Breast epithelium (tissue), 4 donors: ENCODE measurements at regions not wholly inside any gene's neighbourhood (a gene's known extent, or its start where the extent isn't known, plus 50 kb on each side); places are given as distances from the start of the nearest gene placed in this dataset.
"Not testable (repeated sequence)": the region's sequence is repeated elsewhere in the genome, so short reads cannot be mapped to it uniquely, and the experiment has no call there.

Source experiments
- DNase-seq, 2 donors: peaks; one replicate each; pipeline ENCODE4 v3.0.0-alpha.2; 2019; ENCODE audit warnings: low spot score in 2 of 2
- H3K27ac ChIP-seq, 2 donors: fragments of 200-600 bp; sonication (generic) in 1 of 2; one replicate each; pipeline ENCODE4 v1.5.1; 2016 to 2019; ENCODE audit warnings: mild to moderate bottlenecking in 1 of 2
- H3K27me3 ChIP-seq, 2 donors: fragments of 200-600 bp; sonication (generic) in 1 of 2; one replicate each; pipeline versions ENCODE4 v1.5.1 to v1.6.0; 2017 to 2019; ENCODE audit warnings: control low read depth in 1 of 2, mild to moderate bottlenecking in 1 of 2
- H3K36me3 ChIP-seq: fragments of 200-600 bp; one replicate; pipeline ENCODE4 v1.5.1; 2019
- H3K4me1 ChIP-seq, 2 donors: fragments of 200-600 bp; sonication (generic); one replicate each; pipeline ENCODE4 v1.5.1; 2016 to 2019; ENCODE audit warnings: control low read depth in 1 of 2
- H3K4me3 ChIP-seq, 3 donors: fragments of 200-600 bp; sonication (generic); 1 replicate in 2 of 3; 2 replicates in 1 of 3; pipeline ENCODE4 v1.5.1; 2016 to 2019; ENCODE audit warnings: mild to moderate bottlenecking in 3 of 3, moderate library complexity in 2 of 3
- H3K9me3 ChIP-seq, 2 donors: fragments of 200-600 bp; sonication (generic) in 1 of 2; one replicate each; pipeline ENCODE4 v1.5.1; 2016 to 2019; ENCODE audit warnings: control low read depth in 1 of 2
- POLR2A ChIP-seq: fragments of 450-650 bp; IDR thresholded peaks from one replicate; pipeline ENCODE4 v1.6.1; 2016; ENCODE audit warnings: antibody characterized with exemption, mild to moderate bottlenecking, moderate library complexity
- POLR2AphosphoS5 ChIP-seq, 3 donors: sonication (generic); formaldehyde crosslinking; IDR thresholded peaks; one replicate each; pipeline ENCODE4 v1.6.1; 2017; ENCODE audit warnings: antibody characterized with exemption in 3 of 3
- intact Hi-C: fragments of 100-400 bp; cut with DNase I; formaldehyde crosslinking; loops from one replicate; pipeline ENCODE4 v1.15.1; 2023; ENCODE audit warnings: low total_unique reads
- TF ChIP-seq, protein P1 (sequence below), 3 donors: fragments of 450-650 bp; IDR thresholded peaks; one replicate each; pipeline ENCODE4 v1.5.1; 2016 to 2017; ENCODE audit warnings: antibody characterized with exemption in 3 of 3, mild to moderate bottlenecking in 3 of 3, moderate library complexity in 3 of 3

DNA sequence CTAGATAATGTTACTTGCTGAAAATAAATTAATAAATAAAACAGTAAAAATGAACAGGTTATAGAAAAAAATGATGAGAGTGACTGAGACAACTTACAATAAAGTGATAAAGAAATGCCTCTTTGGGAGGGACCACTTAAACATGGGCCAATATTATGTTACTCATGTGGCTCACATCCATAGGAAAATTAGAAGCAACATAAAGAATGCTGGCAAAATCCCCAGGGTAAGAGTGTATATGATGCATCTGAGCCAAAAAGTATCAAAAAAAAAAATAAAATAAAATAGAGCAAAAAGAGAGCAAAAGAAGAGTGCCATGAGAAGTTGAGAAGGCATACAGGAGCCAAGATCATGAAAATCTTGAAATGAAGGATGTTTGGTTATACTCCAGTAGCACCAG lies 818.0 kb downstream of the LTN1 start:
- Histone ChIP-seq H3K27me3 (no peaks in the 10 kb centered on the region), H3K36me3 (no peaks in the 10 kb centered on the region), H3K4me3 (no peak overlapping the region), H3K4me1 (no peaks in the 10 kb centered on the region), H3K27ac (no peak overlapping the region), H3K9me3 (no peaks in the 10 kb centered on the region)
- intact Hi-C loops, result loop anchor here (10.0 kb wide), 1 partner anchor 380 kb away; no protein-coding TSS in a partner anchor
- DNase-seq, result no peak
- TF ChIP-seq, protein P1, sequence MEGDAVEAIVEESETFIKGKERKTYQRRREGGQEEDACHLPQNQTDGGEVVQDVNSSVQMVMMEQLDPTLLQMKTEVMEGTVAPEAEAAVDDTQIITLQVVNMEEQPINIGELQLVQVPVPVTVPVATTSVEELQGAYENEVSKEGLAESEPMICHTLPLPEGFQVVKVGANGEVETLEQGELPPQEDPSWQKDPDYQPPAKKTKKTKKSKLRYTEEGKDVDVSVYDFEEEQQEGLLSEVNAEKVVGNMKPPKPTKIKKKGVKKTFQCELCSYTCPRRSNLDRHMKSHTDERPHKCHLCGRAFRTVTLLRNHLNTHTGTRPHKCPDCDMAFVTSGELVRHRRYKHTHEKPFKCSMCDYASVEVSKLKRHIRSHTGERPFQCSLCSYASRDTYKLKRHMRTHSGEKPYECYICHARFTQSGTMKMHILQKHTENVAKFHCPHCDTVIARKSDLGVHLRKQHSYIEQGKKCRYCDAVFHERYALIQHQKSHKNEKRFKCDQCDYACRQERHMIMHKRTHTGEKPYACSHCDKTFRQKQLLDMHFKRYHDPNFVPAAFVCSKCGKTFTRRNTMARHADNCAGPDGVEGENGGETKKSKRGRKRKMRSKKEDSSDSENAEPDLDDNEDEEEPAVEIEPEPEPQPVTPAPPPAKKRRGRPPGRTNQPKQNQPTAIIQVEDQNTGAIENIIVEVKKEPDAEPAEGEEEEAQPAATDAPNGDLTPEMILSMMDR (IDR thresholded peaks at IDR 0.05), result no peak
- TF ChIP-seq POLR2A, result no peak
- TF ChIP-seq POLR2AphosphoS5 (IDR thresholded peaks at IDR 0.05), result no peak

DNA sequence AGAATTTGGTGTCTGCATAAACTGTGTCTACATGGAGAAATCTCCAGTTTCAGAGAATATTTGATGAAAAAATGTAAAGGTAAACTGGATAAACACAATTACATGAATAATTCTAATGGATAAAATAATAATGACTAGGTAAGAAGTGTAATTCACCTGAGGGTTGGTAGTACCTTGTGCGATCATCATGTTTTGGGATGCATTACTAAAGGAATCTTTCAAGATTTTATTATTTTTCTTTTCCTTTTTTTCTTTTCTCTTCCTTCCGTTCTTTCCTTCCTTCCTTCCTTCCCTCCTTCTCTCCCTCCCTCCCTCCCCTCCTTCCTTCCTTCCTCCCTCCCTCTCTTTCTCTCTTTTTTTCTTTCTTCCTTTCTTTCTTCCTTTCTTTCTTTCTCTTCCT lies 818.7 kb downstream of the LTN1 start:
- no peak overlapping the region for H3K4me3 ChIP-seq
- H3K36me3 ChIP-seq, result no peaks in the 10 kb centered on the region
- no peaks in the 10 kb centered on the region for H3K9me3 ChIP-seq
- no peak overlapping the region for H3K27ac ChIP-seq
- intact Hi-C loops, result loop anchor here (10.0 kb wide), 1 partner anchor 381 kb away; no protein-coding TSS in a partner anchor
- no peaks in the 10 kb centered on the region for H3K4me1 ChIP-seq
- no peak for DNase-seq
- no peaks in the 10 kb centered on the region for H3K27me3 ChIP-seq
- no peak for TF ChIP-seq POLR2AphosphoS5 (IDR thresholded peaks at IDR 0.05)
- TF ChIP-seq, protein P1 (IDR thresholded peaks at IDR 0.05), result no peak
- no peak for TF ChIP-seq POLR2A

DNA sequence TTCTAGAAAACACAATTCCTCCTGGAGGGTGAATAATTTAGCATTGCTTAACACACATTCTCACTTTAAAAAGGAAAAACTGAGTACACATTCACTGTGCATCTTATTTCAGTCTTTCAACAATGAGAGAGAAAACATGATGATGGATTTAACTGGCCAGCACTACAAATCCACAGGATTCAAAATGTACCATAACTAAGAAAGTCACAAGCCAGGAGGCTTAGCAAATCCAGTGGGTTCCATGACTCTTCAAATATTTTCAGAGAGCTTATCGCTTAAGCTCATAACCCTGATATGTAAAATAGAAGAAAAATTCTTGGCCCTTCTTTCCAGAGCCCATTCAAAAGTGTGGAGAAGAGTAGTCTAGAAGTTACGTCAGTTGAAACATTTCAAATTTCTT lies 820.3 kb downstream of the LTN1 start:
- no peak overlapping the region for H3K27ac ChIP-seq
- no peak overlapping the region for H3K4me3 ChIP-seq
- H3K9me3 ChIP-seq, result no peaks in the 10 kb centered on the region
- no peaks in the 10 kb centered on the region for H3K4me1 ChIP-seq
- intact Hi-C loops, result loop anchor here (10.0 kb wide), 1 partner anchor 382 kb away; no protein-coding TSS in a partner anchor
- no peaks in the 10 kb centered on the region for H3K36me3 ChIP-seq
- no peak for TF ChIP-seq POLR2A
- TF ChIP-seq POLR2AphosphoS5 (IDR thresholded peaks at IDR 0.05), result no peak
- TF ChIP-seq, protein P1 (IDR thresholded peaks at IDR 0.05), result no peak
- no peaks in the 10 kb centered on the region for H3K27me3 ChIP-seq
- DNase-seq, result no peak

DNA sequence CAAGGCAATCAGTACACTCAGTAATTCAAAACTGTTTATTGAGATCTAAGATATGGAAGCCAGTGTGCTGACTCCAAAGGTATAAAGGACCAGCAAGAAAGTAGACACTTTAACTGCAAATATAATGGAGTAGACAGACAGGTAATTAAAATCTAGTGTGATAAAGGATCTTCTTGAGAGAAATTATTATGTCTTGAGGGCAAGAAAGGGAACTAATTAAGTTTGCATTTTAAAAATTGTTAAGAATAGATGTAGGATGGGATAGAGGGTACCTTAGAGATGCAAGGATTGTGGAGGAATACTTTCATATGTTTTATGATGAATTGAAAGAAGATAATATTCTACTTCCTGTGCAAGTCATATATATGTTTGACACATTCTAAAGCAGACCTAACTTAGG lies 825.3 kb downstream of the LTN1 start:
- no peak for TF ChIP-seq POLR2AphosphoS5 (IDR thresholded peaks at IDR 0.05)
- TF ChIP-seq, protein P1 (IDR thresholded peaks at IDR 0.05), result no peak
- TF ChIP-seq POLR2A, result no peak
- Histone ChIP-seq H3K4me1 (no peaks in the 10 kb centered on the region), H3K9me3 (no peaks in the 10 kb centered on the region), H3K36me3 (no peaks in the 10 kb centered on the region), H3K27me3 (no peaks in the 10 kb centered on the region), H3K27ac (no peak overlapping the region), H3K4me3 (no peak overlapping the region)
- intact Hi-C loops, result no loop called here
- DNase-seq, result no peak

DNA sequence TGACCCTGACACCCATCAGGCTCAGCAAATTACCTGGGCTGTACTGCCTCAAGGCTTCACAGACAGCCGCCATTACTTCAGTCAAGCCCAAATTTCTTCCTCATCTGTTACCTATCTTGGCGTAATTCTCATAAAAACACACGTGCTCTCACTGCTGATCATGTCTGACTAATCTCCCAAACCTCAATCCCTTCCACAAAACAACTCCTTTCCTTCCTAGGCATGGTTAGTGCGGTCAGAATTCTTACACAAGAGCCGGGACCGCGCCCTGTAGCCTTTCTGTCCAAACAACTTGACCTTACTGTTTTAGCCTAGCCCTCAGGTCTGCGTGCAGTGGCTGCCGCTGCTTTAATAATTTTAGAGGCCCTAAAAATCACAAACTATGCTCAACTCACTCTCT lies 828.2 kb downstream of the LTN1 start:
- H3K27ac ChIP-seq, H3K27me3 ChIP-seq, DNase-seq, H3K4me3 ChIP-seq, H3K36me3 ChIP-seq, H3K9me3 ChIP-seq, intact Hi-C loops, H3K4me1 ChIP-seq: not testable (repeated sequence)

DNA sequence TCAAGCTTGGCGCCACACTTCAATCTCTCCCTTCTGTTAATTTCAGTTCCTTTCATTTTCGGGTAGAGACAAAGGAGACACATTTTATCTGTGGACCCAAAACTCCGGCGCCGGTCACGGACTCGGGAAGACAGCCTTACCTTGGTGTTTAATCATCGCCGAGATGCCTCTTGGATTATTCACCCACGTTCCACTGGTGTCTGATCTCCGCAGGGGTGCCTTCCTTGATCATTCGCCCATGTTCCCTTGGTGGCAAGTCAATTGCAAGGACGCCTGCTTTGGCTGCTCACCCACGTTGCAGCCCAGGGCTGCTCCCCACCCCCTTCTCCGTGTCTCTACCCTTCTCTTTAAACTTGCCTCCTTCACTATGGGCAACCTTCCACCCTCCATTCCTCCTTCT lies 830.6 kb downstream of the LTN1 start:
- intact Hi-C loops, H3K4me1 ChIP-seq, H3K27me3 ChIP-seq, DNase-seq, H3K36me3 ChIP-seq, H3K9me3 ChIP-seq, H3K4me3 ChIP-seq, H3K27ac ChIP-seq: not testable (repeated sequence)
